ENCODE measurements at regions not wholly inside any gene's neighbourhood (a gene's known extent, or its start where the extent isn't known, plus 50 kb on each side); places are given as distances from the start of the nearest gene placed in this dataset.

GRCh38 chr1:5658340-5659316 is 333.6 kb downstream of the NPHP4 start:
- Mint-ChIP-seq H3K4me1 (no peaks in the 10 kb centered on the region), H3K4me3 (no peak overlapping the region), H3K36me3 (peaks cover 0 to 3% of the 10 kb centered on the region in 2 donors), H3K27ac (no peak overlapping the region), H3K27me3 (peaks cover 11 to 23% of the 10 kb centered on the region in 2 donors), H3K9me3 (peaks cover 3 to 4% of the 10 kb centered on the region in 2 donors)
- ATAC-seq (replicated peaks) = no peak
- no peak for DNase-seq

- no peak for DNase-seq
- H3K36me3 Mint-ChIP-seq = no peaks in the 10 kb centered on the region
- H3K4me3 Mint-ChIP-seq = no peak overlapping the region
- no peaks in the 10 kb centered on the region for H3K4me1 Mint-ChIP-seq
- peaks cover 32 to 37% of the 10 kb centered on the region in 2 donors for H3K27me3 Mint-ChIP-seq
- H3K9me3 Mint-ChIP-seq = peaks cover 7 to 9% of the 10 kb centered on the region in 2 donors
- H3K27ac Mint-ChIP-seq = no peak overlapping the region
- no peak for ATAC-seq (replicated peaks)
Measured at GRCh38 chr1:5651964-5652821, 340.0 kb downstream of the NPHP4 start.

GRCh38 chr1:5651473-5651872 is 340.8 kb downstream of the NPHP4 start:
- Mint-ChIP-seq H3K27ac (no peak overlapping the region), H3K9me3 (peaks cover 11 to 12% of the 10 kb centered on the region in 2 donors), H3K36me3 (no peaks in the 10 kb centered on the region), H3K4me3 (no peak overlapping the region), H3K4me1 (no peaks in the 10 kb centered on the region), H3K27me3 (peaks cover 36 to 40% of the 10 kb centered on the region in 2 donors)
- ATAC-seq (replicated peaks) = no peak
- no peak for DNase-seq

- ATAC-seq (replicated peaks) (no peak), DNase-seq (no peak)
- H3K27me3 Mint-ChIP-seq = peaks cover 38 to 42% of the 10 kb centered on the region in 2 donors
- H3K27ac Mint-ChIP-seq = no peak overlapping the region
- H3K4me3 Mint-ChIP-seq = no peak overlapping the region
- H3K36me3 Mint-ChIP-seq = no peaks in the 10 kb centered on the region
- no peaks in the 10 kb centered on the region for H3K4me1 Mint-ChIP-seq
- peaks cover 12 to 16% of the 10 kb centered on the region in 2 donors for H3K9me3 Mint-ChIP-seq
Measured at GRCh38 chr1:5651027-5651410, 341.2 kb downstream of the NPHP4 start.

GRCh38 chr1:5650283-5651026 is 341.8 kb downstream of the NPHP4 start:
- peaks cover 38 to 42% of the 10 kb centered on the region in 2 donors for H3K27me3 Mint-ChIP-seq
- peaks cover 12 to 14% of the 10 kb centered on the region in 2 donors for H3K9me3 Mint-ChIP-seq
- no peak overlapping the region for H3K27ac Mint-ChIP-seq
- no peak overlapping the region for H3K4me3 Mint-ChIP-seq
- no peaks in the 10 kb centered on the region for H3K36me3 Mint-ChIP-seq
- H3K4me1 Mint-ChIP-seq = no peaks in the 10 kb centered on the region
- ATAC-seq (replicated peaks) (no peak), DNase-seq (no peak)

GRCh38 chr1:5649795-5650194 is 342.4 kb downstream of the NPHP4 start:
- Mint-ChIP-seq H3K9me3 (peaks cover 12 to 14% of the 10 kb centered on the region in 2 donors), H3K27ac (no peak overlapping the region), H3K36me3 (no peaks in the 10 kb centered on the region), H3K4me1 (no peaks in the 10 kb centered on the region), H3K27me3 (peaks cover 38 to 42% of the 10 kb centered on the region in 2 donors), H3K4me3 (no peak overlapping the region)
- ATAC-seq (replicated peaks) = no peak
- DNase-seq = no peak

GRCh38 chr1:5649166-5649551 is 343.1 kb downstream of the NPHP4 start:
- Mint-ChIP-seq H3K4me1 (no peaks in the 10 kb centered on the region), H3K27me3 (peaks cover 38 to 46% of the 10 kb centered on the region in 2 donors), H3K4me3 (no peak overlapping the region), H3K9me3 (peaks cover 12 to 19% of the 10 kb centered on the region in 2 donors), H3K36me3 (no peaks in the 10 kb centered on the region), H3K27ac (no peak overlapping the region)
- DNase-seq = no peak
- ATAC-seq (replicated peaks) = no peak

- H3K4me1 Mint-ChIP-seq = no peaks in the 10 kb centered on the region
- H3K9me3 Mint-ChIP-seq = peaks cover 9 to 17% of the 10 kb centered on the region in 2 donors
- no peak for ATAC-seq (replicated peaks)
- no peak for DNase-seq
- no peak overlapping the region for H3K4me3 Mint-ChIP-seq
- no peak overlapping the region for H3K27ac Mint-ChIP-seq
- no peaks in the 10 kb centered on the region for H3K36me3 Mint-ChIP-seq
- H3K27me3 Mint-ChIP-seq = peaks cover 41 to 52% of the 10 kb centered on the region in 2 donors
Measured at GRCh38 chr1:5648410-5649165, 343.6 kb downstream of the NPHP4 start.

GRCh38 chr1:5647234-5647633 is 345.0 kb downstream of the NPHP4 start:
- Mint-ChIP-seq H3K9me3 (peaks cover 9 to 15% of the 10 kb centered on the region in 2 donors), H3K4me3 (no peak overlapping the region), H3K27me3 (peaks cover 36 to 48% of the 10 kb centered on the region in 2 donors), H3K36me3 (no peaks in the 10 kb centered on the region), H3K27ac (no peak overlapping the region), H3K4me1 (no peaks in the 10 kb centered on the region)
- ATAC-seq (replicated peaks) (no peak), DNase-seq (no peak)

GRCh38 chr1:5646486-5647149 is 345.6 kb downstream of the NPHP4 start:
- peaks cover 9 to 15% of the 10 kb centered on the region in 2 donors for H3K9me3 Mint-ChIP-seq
- H3K27ac Mint-ChIP-seq = no peak overlapping the region
- no peak overlapping the region for H3K4me3 Mint-ChIP-seq
- no peak for DNase-seq
- no peak for ATAC-seq (replicated peaks)
- H3K36me3 Mint-ChIP-seq = no peaks in the 10 kb centered on the region
- H3K4me1 Mint-ChIP-seq = no peaks in the 10 kb centered on the region
- H3K27me3 Mint-ChIP-seq = peaks cover 36 to 49% of the 10 kb centered on the region in 2 donors

- no peak for DNase-seq
- no peaks in the 10 kb centered on the region for H3K36me3 Mint-ChIP-seq
- H3K9me3 Mint-ChIP-seq = peaks cover 10 to 15% of the 10 kb centered on the region in 2 donors
- H3K4me3 Mint-ChIP-seq = no peak overlapping the region
- no peak overlapping the region for H3K27ac Mint-ChIP-seq
- peaks cover 34 to 46% of the 10 kb centered on the region in 2 donors for H3K27me3 Mint-ChIP-seq
- H3K4me1 Mint-ChIP-seq = no peaks in the 10 kb centered on the region
- no peak for ATAC-seq (replicated peaks)
Measured at GRCh38 chr1:5645929-5646328, 346.3 kb downstream of the NPHP4 start.

- Mint-ChIP-seq H3K9me3 (peaks cover 14 to 15% of the 10 kb centered on the region in 2 donors), H3K27me3 (peaks cover 26 to 38% of the 10 kb centered on the region in 2 donors), H3K36me3 (no peaks in the 10 kb centered on the region), H3K4me1 (no peaks in the 10 kb centered on the region), H3K27ac (no peak overlapping the region), H3K4me3 (no peak overlapping the region)
- ATAC-seq (replicated peaks) (no peak), DNase-seq (no peak)
Measured at GRCh38 chr1:5645135-5645399, 347.2 kb downstream of the NPHP4 start.

Data from stimulated activated naive B cell treated with anti-CD40 and anti-IgM and Interleukin-4, amounts not matched to agents 10 μg/mL and 1 μg/mL and 100 μg/mL, for 72 hours (primary cell).